B cell (primary cell): ENCODE measurements at regions not wholly inside any gene's neighbourhood (a gene's known extent, or its start where the extent isn't known, plus 50 kb on each side); places are given as distances from the start of the nearest gene placed in this dataset.

Experiments used
- ATAC-seq: fragments of 200-7000 bp; cut with Tn5 transposase; one replicate; pipeline ENCODE4 v1.10.0; 2021; ENCODE audit warnings: low read depth, mild to moderate bottlenecking, moderate number of reproducible peaks, moderate library complexity
- CTCF ChIA-PET: fragments of 350-600 bp; sonication (Branson Sonifier 250); formaldehyde crosslinking; loops from one replicate; lab custom pipeline; 2021; ENCODE audit warnings: antibody characterized with exemption, inconsistent platforms; lab: Charles Lee
- POLR2A ChIA-PET: fragments of 350-600 bp; sonication (Branson Sonifier 250); formaldehyde crosslinking; loops from one replicate; lab custom pipeline; 2021; ENCODE audit warnings: antibody characterized with exemption; lab: Charles Lee
- DNase-seq: peaks from one replicate; pipeline ENCODE4 v3.0.0; 2013
- H2AFZ ChIP-seq: 2 replicates; pipeline ENCODE4 v1.6.1; 2012; ENCODE audit warnings: mild to moderate bottlenecking, low read depth, low read length; ENCODE audit not compliant: insufficient read depth, poor library complexity, severe bottlenecking
- H3K27ac ChIP-seq, 2 donors: 1 replicate in 1 of 2; 2 replicates in 1 of 2; pipeline ENCODE4 v1.5.1; 2012 to 2013; ENCODE audit warnings: low read length in 2 of 2, mild to moderate bottlenecking in 2 of 2, moderate library complexity in 1 of 2
- H3K27me3 ChIP-seq, 4 experiments: fragments of 200-600 bp in 1 of 4; sonication (generic) in 1 of 4; replicated peaks in 1 of 4; 1 replicate in 2 of 4; 2 replicates in 2 of 4; pipeline versions ENCODE4 v1.6.1 to v1.7.0; 2013 to 2016; ENCODE audit warnings: low read length in 3 of 4, mild to moderate bottlenecking in 2 of 4, mixed read lengths in 1 of 4, moderate library complexity in 1 of 4; ENCODE audit not compliant: insufficient read depth in 4 of 4, control insufficient read depth in 3 of 4; ENCODE audit errors: control extremely low read depth in 1 of 4
- H3K36me3 ChIP-seq, 2 experiments: replicated peaks in 1 of 2; 1 replicate in 1 of 2; 2 replicates in 1 of 2; pipeline versions ENCODE4 v1.6.1 to v1.7.1; 2013; ENCODE audit warnings: low read length in 1 of 2; ENCODE audit not compliant: insufficient read depth in 2 of 2, control insufficient read depth in 1 of 2; ENCODE audit errors: control extremely low read depth in 1 of 2, extremely low read depth in 1 of 2
- H3K4me1 ChIP-seq, 2 donors: fragments of 200-600 bp in 1 of 2; sonication (generic) in 1 of 2; 1 replicate in 1 of 2; 2 replicates in 1 of 2; pipeline versions ENCODE4 v1.5.1 to v1.6.1; 2013 to 2017; ENCODE audit warnings: low read length in 2 of 2; ENCODE audit not compliant: control insufficient read depth in 2 of 2, insufficient read depth in 2 of 2
- H3K4me2 ChIP-seq: replicated peaks from 2 replicates; pipeline ENCODE3; 2012; ENCODE audit warnings: mild to moderate bottlenecking, low read depth, low read length; ENCODE audit not compliant: poor library complexity, severe bottlenecking
- H3K4me3 ChIP-seq, 5 experiments: fragments of 200-600 bp in 1 of 5; sonication (generic) in 1 of 5; 1 replicate in 3 of 5; 2 replicates in 2 of 5; pipeline versions ENCODE4 v1.5.1 to v1.7.0; 2011 to 2016; ENCODE audit warnings: low read length in 4 of 5, mild to moderate bottlenecking in 4 of 5, low read depth in 2 of 5, control low read depth in 1 of 5, moderate library complexity in 1 of 5; ENCODE audit not compliant: insufficient read depth in 1 of 5; ENCODE audit errors: control extremely low read depth in 1 of 5, extremely low read depth in 1 of 5
- H3K79me2 ChIP-seq: fragments of 200-600 bp; sonication (generic); one replicate; pipeline ENCODE4 v1.6.0; 2016; ENCODE audit warnings: low read length; ENCODE audit not compliant: control insufficient read depth, insufficient read depth
- H3K9ac ChIP-seq: fragments of 200-600 bp; sonication (generic); 2 replicates; pipeline ENCODE4 v1.6.1; 2017; ENCODE audit warnings: mild to moderate bottlenecking, low read length, moderate library complexity
- H3K9me3 ChIP-seq, 3 donors: one replicate each; pipeline versions ENCODE4 v1.6.1 to v1.7.1; 2013; ENCODE audit warnings: low read length in 2 of 3; ENCODE audit not compliant: control insufficient read depth in 2 of 3, insufficient read depth in 1 of 3; ENCODE audit errors: control extremely low read depth in 1 of 3
- H4K20me1 ChIP-seq: 2 replicates; pipeline ENCODE4 v1.6.0; 2012; ENCODE audit warnings: mild to moderate bottlenecking, low read length; ENCODE audit not compliant: insufficient read depth, control insufficient read depth, poor library complexity, severe bottlenecking
- H3K27ac Mint-ChIP-seq: one replicate; pipeline ENCODE4 v1.8.0; 2021; ENCODE audit warnings: mixed read lengths
- H3K27me3 Mint-ChIP-seq: one replicate; pipeline ENCODE4 v1.8.0; 2021; ENCODE audit warnings: mixed read lengths
- H3K4me1 Mint-ChIP-seq: one replicate; pipeline ENCODE4 v1.8.0; 2021; ENCODE audit warnings: mixed read lengths
- H3K4me3 Mint-ChIP-seq: one replicate; pipeline ENCODE4 v1.8.0; 2021; ENCODE audit warnings: mixed read lengths
- H3K9me3 Mint-ChIP-seq: one replicate; pipeline ENCODE4 v1.8.0; 2022; ENCODE audit warnings: mixed read lengths; ENCODE audit not compliant: insufficient read depth
- EZH2 ChIP-seq: IDR thresholded peaks from 2 replicates; pipeline ENCODE4 v1.6.1; 2012; ENCODE audit warnings: borderline replicate concordance, low read depth, mild to moderate bottlenecking, moderate library complexity, low read length; ENCODE audit not compliant: insufficient read depth, poor library complexity, severe bottlenecking
- WGBS: methylation state at CpG from one replicate; pipeline ENCODE4 v1.1.5; 2013; ENCODE audit warnings: missing lambda C conversion rate; ENCODE audit not compliant: insufficient coverage; 5-methylcytosine and 5-hydroxymethylcytosine counted together
- intact Hi-C: fragments of 100-400 bp; cut with micrococcal nuclease; formaldehyde crosslinking; loops from one replicate; pipeline ENCODE4 v1.10.0; 2022
- TF ChIP-seq, protein P1 (sequence below): fragments of 200-600 bp; IDR thresholded peaks from one replicate; pipeline ENCODE4 v1.8.0; 2022; ENCODE audit warnings: antibody characterized with exemption, mild to moderate bottlenecking

DNA sequence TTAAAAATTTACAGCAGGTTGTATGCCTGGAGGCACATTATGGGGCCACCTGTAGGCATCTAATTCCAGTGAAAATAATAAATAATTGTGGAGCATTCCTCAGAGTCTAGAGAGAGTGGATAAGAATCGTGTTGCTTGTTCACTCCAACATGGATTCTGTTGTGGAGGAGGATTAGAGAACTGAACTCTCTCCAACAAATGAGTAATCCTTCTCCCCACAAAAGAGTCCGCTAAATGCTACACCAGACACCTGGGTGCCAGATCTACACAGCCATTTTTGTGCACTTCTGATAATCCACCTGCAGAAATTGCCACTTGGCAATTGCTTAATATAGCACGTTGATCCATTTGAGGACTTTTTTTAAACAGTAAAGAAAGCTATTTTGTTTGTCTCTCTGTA, 113.7 kb upstream of the DPYD start:
- Histone ChIP-seq H3K9ac (no peak overlapping the region), H4K20me1 (no peaks in the 10 kb centered on the region), H3K79me2 (no peaks in the 10 kb centered on the region), H2AFZ (no peak overlapping the region), H3K9me3 (no peaks in the 10 kb centered on the region), H3K27ac (no peak overlapping the region), H3K4me2 (no peak overlapping the region), H3K4me3 (no peak overlapping the region), H3K36me3 (no peaks in the 10 kb centered on the region), H3K4me1 (no peaks in the 10 kb centered on the region), H3K27me3 (peaks cover 0 to 4% (median 0%) of the 10 kb centered on the region in 4 experiments)
- no peaks in the 10 kb centered on the region for H3K4me1 Mint-ChIP-seq
- ChIA-PET POLR2A (no interaction called here), CTCF (no interaction called here)
- no peak overlapping the region for H3K4me3 Mint-ChIP-seq
- H3K9me3 Mint-ChIP-seq, result no peaks in the 10 kb centered on the region
- intact Hi-C loops, result no loop called here
- TF ChIP-seq, protein P1, sequence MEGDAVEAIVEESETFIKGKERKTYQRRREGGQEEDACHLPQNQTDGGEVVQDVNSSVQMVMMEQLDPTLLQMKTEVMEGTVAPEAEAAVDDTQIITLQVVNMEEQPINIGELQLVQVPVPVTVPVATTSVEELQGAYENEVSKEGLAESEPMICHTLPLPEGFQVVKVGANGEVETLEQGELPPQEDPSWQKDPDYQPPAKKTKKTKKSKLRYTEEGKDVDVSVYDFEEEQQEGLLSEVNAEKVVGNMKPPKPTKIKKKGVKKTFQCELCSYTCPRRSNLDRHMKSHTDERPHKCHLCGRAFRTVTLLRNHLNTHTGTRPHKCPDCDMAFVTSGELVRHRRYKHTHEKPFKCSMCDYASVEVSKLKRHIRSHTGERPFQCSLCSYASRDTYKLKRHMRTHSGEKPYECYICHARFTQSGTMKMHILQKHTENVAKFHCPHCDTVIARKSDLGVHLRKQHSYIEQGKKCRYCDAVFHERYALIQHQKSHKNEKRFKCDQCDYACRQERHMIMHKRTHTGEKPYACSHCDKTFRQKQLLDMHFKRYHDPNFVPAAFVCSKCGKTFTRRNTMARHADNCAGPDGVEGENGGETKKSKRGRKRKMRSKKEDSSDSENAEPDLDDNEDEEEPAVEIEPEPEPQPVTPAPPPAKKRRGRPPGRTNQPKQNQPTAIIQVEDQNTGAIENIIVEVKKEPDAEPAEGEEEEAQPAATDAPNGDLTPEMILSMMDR, result no peak
- TF ChIP-seq EZH2, result no peak
- H3K27ac Mint-ChIP-seq, result no peak overlapping the region
- no peak for DNase-seq
- H3K27me3 Mint-ChIP-seq, result peaks cover 2% of the 10 kb centered on the region
- WGBS, result no CpG with 5 or more reads among the region's 3 CpGs
- ATAC-seq, result no peak

DNA sequence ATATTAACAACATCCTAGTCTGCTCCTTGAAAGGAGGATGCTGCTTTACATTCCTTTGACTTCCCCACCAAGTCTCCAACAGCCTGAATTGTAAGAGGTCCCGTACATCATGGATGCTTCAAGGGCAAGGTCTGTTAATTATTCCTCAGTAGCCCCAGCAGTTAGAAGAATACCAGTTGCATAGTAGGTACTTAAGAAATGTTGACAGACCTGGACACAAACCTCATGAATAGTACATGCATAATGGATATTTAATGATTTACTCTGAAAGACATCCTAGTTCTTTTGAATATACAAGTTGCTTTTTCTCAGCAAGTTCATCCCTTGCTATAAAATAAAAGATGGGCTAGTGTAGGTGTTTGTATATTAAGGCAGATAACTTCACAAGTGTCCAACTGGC, 112.1 kb upstream of the DPYD start:
- no peak overlapping the region for H3K9ac ChIP-seq
- H3K4me2 ChIP-seq, result no peak overlapping the region
- no peaks in the 10 kb centered on the region for H3K9me3 ChIP-seq
- no peak overlapping the region for H3K27ac ChIP-seq
- no peak for DNase-seq
- Mint-ChIP-seq H3K9me3 (no peaks in the 10 kb centered on the region), H3K27ac (no peak overlapping the region), H3K27me3 (peaks cover 2% of the 10 kb centered on the region), H3K4me3 (no peak overlapping the region), H3K4me1 (no peaks in the 10 kb centered on the region)
- no peak for ATAC-seq
- no CpG with 5 or more reads among the region's 1 CpG for WGBS
- H3K27me3 ChIP-seq, result peaks cover 0 to 4% (median 0%) of the 10 kb centered on the region in 4 experiments
- CTCF ChIA-PET, result no interaction called here
- H3K36me3 ChIP-seq, result no peaks in the 10 kb centered on the region
- H4K20me1 ChIP-seq, result no peaks in the 10 kb centered on the region
- H3K4me3 ChIP-seq, result no peak overlapping the region
- TF ChIP-seq, protein P1, result no peak
- TF ChIP-seq EZH2, result no peak
- no peak overlapping the region for H2AFZ ChIP-seq
- POLR2A ChIA-PET, result no interaction called here
- no peaks in the 10 kb centered on the region for H3K79me2 ChIP-seq
- intact Hi-C loops, result no loop called here
- H3K4me1 ChIP-seq, result no peaks in the 10 kb centered on the region
